VCaP (cell line): ENCODE measurements at regions not wholly inside any gene's neighbourhood (a gene's known extent, or its start where the extent isn't known, plus 50 kb on each side); places are given as distances from the start of the nearest gene placed in this dataset.

Source experiments
- H3K27ac ChIP-seq: fragments of 450-650 bp; 2 replicates; pipeline ENCODE4 v1.5.1; 2017
- TF ChIP-seq, protein P1 (sequence below): fragments of 450-650 bp; conservative IDR thresholded peaks from 2 replicates; pipeline ENCODE4 v1.5.1; 2017; ENCODE audit warnings: mild to moderate bottlenecking, moderate library complexity

GRCh38 chr5:23717486-23717885, 210.1 kb downstream of the PRDM9 start:
- H3K27ac ChIP-seq, result no peak overlapping the region
- TF ChIP-seq, protein P1, sequence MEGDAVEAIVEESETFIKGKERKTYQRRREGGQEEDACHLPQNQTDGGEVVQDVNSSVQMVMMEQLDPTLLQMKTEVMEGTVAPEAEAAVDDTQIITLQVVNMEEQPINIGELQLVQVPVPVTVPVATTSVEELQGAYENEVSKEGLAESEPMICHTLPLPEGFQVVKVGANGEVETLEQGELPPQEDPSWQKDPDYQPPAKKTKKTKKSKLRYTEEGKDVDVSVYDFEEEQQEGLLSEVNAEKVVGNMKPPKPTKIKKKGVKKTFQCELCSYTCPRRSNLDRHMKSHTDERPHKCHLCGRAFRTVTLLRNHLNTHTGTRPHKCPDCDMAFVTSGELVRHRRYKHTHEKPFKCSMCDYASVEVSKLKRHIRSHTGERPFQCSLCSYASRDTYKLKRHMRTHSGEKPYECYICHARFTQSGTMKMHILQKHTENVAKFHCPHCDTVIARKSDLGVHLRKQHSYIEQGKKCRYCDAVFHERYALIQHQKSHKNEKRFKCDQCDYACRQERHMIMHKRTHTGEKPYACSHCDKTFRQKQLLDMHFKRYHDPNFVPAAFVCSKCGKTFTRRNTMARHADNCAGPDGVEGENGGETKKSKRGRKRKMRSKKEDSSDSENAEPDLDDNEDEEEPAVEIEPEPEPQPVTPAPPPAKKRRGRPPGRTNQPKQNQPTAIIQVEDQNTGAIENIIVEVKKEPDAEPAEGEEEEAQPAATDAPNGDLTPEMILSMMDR, result no peak

DNA sequence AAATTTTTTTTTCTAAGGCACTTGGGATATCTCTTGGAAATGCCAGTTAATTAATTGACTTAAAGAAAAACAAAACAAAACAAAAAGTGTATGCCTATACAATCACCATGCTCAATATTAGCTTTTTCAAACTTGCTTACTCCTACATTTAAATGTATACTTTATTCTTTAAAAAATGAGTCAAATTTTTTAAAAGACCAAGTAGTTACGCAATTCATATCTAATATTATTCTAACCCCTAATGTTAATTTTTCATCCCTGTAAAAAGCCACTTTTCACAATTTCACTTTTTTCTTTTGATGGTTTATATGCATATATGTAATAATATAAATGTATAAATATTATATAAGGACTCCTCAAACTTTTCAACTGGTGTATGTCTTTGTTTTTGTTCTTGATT, 211.2 kb downstream of the PRDM9 start:
- H3K27ac ChIP-seq, result no peak overlapping the region
- TF ChIP-seq, protein P1, result no peak

- TF ChIP-seq, protein P1, result no peak
- no peak overlapping the region for H3K27ac ChIP-seq
Observed at GRCh38 chr5:23721336-23721735, 213.9 kb downstream of the PRDM9 start.

DNA sequence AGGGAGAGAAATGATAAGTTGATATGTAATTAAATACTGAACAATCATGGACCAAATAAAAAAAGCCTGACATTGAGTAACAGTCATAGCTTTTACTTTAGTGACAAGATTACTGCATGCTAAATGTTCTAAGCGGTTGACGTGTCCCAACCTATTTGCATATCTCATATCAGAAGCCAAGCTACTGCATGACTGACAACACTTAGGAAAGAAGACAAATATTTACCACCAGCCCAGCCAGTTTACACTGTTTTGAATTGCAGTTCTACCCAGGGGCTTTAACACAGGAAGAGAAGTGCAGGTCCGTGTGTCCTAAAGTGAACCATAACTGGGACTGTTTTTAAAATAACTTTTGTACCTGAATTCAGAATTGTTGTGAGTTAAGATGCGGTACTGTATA, 219.9 kb downstream of the PRDM9 start:
- peak overlapping the region; percentile 80 for H3K27ac ChIP-seq
- TF ChIP-seq, protein P1, result no peak

- H3K27ac ChIP-seq, result no peak overlapping the region
- TF ChIP-seq, protein P1, result no peak
Observed at GRCh38 chr5:23730023-23730422, 222.6 kb downstream of the PRDM9 start.

DNA sequence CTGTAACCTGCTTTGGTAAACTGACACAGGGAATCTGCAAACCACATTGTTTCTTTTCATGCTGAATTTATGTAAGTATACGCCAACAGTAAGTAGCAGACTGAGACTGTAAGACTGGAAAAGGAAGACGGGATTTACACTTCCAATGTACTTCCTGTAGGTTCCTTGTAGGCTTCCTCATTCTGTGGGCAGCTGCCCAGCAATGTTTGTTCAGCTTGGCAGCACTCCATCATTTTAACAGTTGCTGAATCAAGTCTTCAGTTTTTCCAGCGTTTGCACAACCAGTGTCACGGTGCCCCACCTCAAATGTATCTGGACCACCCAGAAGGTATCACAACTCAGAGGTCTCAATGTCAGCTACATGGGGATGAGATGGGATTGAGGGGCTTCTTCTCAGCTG, 232.6 kb downstream of the PRDM9 start:
- H3K27ac ChIP-seq, result peak overlapping the region; percentile 23
- TF ChIP-seq, protein P1, result no peak

DNA sequence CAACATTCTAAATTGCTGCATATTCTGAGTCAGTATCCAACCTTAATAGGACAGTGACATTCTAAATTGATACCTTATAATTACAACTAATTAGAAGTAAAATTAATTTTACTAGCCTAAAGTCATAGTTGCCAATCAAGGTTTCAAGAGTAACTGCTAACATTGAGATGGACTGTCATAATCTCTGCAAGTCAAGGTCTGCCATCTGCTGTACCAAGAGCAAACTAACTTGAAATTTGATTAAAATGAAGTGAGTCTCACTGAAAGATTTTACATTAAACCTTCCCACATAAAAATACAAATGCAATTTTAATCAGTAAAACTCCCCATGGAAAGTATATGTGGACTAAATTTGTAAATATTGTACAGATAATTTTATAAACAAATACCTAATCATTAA, 235.3 kb downstream of the PRDM9 start:
- TF ChIP-seq, protein P1, result peak; percentile 72
- no peak overlapping the region for H3K27ac ChIP-seq

DNA sequence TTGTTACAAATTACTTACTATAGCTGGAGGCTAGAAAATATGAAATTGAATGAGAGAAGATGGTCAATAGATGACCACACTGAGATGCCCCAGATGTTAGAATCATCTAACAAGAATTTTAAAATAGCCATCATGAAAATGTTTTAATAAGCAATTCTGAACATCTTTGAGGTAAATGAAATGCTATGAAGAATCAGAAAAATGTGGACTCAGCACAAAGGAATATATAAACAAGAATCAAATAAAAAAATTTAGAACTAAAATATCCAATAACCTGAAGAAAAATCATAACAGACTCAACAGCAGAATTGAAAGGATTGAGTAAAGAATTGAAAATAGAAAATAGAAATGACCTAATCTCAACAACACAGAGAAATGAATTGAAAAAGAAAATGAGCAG, 248.5 kb downstream of the PRDM9 start:
- H3K27ac ChIP-seq, result no peak overlapping the region
- TF ChIP-seq, protein P1, result no peak
